Activated CD8-positive, alpha-beta memory T cell treated with anti-CD3 and anti-CD28 coated beads, Interleukin-2, amount 10 ng/mL, durations not matched to agents 7 days and 5 days (primary cell): ENCODE measurements at regions not wholly inside any gene's neighbourhood (a gene's known extent, or its start where the extent isn't known, plus 50 kb on each side); places are given as distances from the start of the nearest gene placed in this dataset.
"Not testable (repeated sequence)": the region's sequence is repeated elsewhere in the genome, so short reads cannot be mapped to it uniquely, and the experiment has no call there.

ENCODE experiments used
- ATAC-seq: fragments of 150-1000 bp; cut with Tn5 transposase; one replicate; pipeline ENCODE4 v1.10.0; 2021; ENCODE audit warnings: moderate library complexity
- CTCF ChIA-PET: fragments of 350-600 bp; sonication (Branson Sonifier 250); formaldehyde crosslinking; loops from one replicate; lab custom pipeline; 2021; ENCODE audit warnings: antibody characterized with exemption; lab: Charles Lee
- DNase-seq: peaks from one replicate; pipeline ENCODE4 v3.0.0-alpha.2; 2020
- H3K27ac Mint-ChIP-seq: one replicate; pipeline ENCODE4 v1.8.0; 2021; ENCODE audit warnings: mild to moderate bottlenecking, mixed read lengths
- H3K27me3 Mint-ChIP-seq: one replicate; pipeline ENCODE4 v1.8.0; 2021; ENCODE audit warnings: mixed read lengths
- H3K36me3 Mint-ChIP-seq: one replicate; pipeline ENCODE4 v1.8.0; 2021; ENCODE audit warnings: mild to moderate bottlenecking, mixed read lengths
- H3K4me1 Mint-ChIP-seq: one replicate; pipeline ENCODE4 v1.8.0; 2021; ENCODE audit warnings: mixed read lengths
- H3K4me3 Mint-ChIP-seq: one replicate; pipeline ENCODE4 v1.8.0; 2021; ENCODE audit warnings: mild to moderate bottlenecking, moderate library complexity, mixed read lengths
- H3K9me3 Mint-ChIP-seq: one replicate; pipeline ENCODE4 v1.8.0; 2022; ENCODE audit warnings: low read depth, mixed read lengths

DNA sequence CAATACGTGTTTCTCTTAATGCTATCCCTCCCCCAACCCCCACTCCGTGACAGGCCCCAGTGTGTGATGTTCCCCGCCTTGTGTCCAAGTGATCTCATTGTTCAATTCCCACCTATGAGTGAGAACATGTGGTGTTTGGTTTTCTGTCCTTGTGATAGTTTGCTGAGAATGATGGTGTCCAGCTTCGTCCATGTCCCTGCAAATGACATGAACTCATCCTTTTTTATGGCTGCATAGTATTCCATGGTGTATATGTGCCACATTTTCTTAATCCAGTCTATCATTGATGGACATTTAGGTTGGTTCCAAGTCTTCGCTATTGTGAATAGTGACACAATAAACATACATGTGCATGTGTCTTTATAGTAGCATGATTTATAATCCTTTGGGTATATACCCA, 52.5 kb downstream of the KIAA0408 start:
- H3K36me3 Mint-ChIP-seq, ATAC-seq, H3K4me3 Mint-ChIP-seq, H3K27me3 Mint-ChIP-seq, H3K27ac Mint-ChIP-seq, DNase-seq, H3K9me3 Mint-ChIP-seq, CTCF ChIA-PET: not testable (repeated sequence)
- H3K4me1 Mint-ChIP-seq, result peaks cover 11% of the 10 kb centered on the region

DNA sequence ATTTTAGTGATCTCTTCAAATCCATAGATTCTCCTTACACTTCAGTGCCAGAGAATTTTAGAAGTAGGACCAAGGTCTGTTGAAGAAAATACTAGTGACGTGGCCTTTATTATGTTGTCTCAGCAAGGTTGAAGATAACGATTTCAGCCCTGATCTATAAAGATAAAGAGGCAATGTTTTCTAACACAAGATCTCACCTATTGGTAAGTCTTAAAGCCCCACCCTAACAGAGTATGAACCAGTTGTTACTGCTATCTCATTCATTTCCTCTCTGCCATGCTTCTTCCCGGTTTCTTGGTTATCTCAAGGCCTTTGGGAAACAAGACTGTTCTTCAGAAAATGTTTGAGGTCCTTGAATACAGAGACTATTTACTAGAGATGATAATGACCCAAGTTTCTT, 53.1 kb downstream of the KIAA0408 start:
- no peak for ATAC-seq
- peaks cover 11% of the 10 kb centered on the region for H3K4me1 Mint-ChIP-seq

DNA sequence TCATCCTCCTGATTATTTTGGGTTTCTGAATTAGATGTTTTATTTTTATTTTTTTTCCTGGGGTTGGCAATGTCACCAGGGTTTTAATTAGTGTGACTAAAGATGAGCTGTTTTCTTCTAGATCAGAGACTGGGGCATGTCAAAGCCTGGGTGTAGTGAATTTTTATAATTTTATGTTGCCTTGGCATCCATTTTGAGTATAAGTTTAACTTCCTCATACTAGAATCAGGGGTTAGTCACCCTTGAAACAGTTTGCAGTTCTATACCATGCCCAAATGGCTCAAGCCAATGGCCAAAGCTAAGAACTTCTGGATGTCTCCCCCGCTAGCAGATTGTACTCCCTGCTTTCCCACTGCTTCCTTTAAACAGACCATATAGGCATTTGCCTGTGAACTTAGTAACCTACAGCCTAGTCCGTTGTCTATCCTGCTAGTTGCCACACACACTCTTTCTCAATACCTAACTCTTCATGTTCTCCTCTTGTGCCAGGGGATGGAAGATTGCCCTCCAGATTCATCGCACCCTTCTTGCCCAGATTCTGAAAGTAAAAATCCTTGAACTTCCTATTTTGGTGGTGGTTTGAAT, 54.5 kb downstream of the KIAA0408 start:
- CTCF ChIA-PET, result no interaction called here
- ATAC-seq, result no peak

More for the DNA sequence above, 53.1 kb downstream of the KIAA0408 start:
- CTCF ChIA-PET, result no interaction called here
- Mint-ChIP-seq H3K4me3 (no peak overlapping the region), H3K27ac (no peak overlapping the region), H3K36me3 (peaks cover 3% of the 10 kb centered on the region), H3K9me3 (peaks cover 2% of the 10 kb centered on the region), H3K27me3 (peaks cover 6% of the 10 kb centered on the region)
- no peak for DNase-seq

DNA sequence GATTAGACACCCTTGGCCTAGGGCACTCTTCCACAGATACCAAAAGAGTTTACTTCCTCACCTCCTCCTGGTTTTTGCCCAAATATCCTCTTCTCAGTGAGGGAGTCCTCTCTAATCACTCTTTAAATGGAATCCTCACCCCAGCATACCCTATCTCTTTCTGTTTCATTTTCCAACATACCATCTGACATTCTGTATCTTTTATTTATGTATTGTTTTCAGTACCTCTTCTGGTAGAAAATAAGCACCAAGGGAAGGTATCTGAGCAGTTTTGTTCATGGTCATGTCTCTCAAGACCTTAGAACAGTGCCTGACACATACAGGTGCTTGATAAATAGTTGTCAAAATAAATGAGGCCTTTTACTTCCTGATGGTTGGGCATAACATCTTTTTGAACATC, 55.1 kb downstream of the KIAA0408 start:
- Mint-ChIP-seq H3K36me3 (peaks cover 3% of the 10 kb centered on the region), H3K27me3 (no peaks in the 10 kb centered on the region), H3K4me1 (peaks cover 11% of the 10 kb centered on the region), H3K27ac (no peak overlapping the region), H3K9me3 (no peaks in the 10 kb centered on the region), H3K4me3 (no peak overlapping the region)
- CTCF ChIA-PET, result no interaction called here
- DNase-seq, result no peak
- ATAC-seq, result no peak

More for the DNA sequence above, 54.5 kb downstream of the KIAA0408 start:
- Mint-ChIP-seq H3K4me3 (no peak overlapping the region), H3K9me3 (no peaks in the 10 kb centered on the region), H3K27ac (no peak overlapping the region), H3K4me1 (peaks cover 11% of the 10 kb centered on the region), H3K36me3 (peaks cover 3% of the 10 kb centered on the region), H3K27me3 (peaks cover 4% of the 10 kb centered on the region)
- no peak for DNase-seq

DNA sequence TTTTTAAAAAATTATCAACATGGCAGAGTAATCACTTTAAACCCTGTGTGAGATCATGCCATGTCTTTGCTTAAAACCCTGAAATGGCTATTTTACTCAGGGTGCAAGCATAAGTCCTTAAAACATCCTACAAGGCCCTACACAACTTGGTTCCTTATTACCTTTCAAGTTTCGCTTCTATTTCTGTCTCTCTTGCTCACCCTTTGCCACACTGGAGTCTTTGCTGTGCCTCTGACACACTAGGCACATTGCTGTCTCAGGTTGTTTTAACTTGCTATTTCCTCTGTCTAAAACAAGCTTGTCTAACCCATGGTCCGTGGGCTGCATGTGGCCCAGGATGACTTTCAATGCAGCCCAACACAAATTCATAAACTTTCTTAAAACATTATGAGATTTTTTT, 55.6 kb downstream of the KIAA0408 start:
- DNase-seq (no peak), ATAC-seq (no peak)
- H3K4me3 Mint-ChIP-seq, result no peak overlapping the region
- no peak overlapping the region for H3K27ac Mint-ChIP-seq
- H3K36me3 Mint-ChIP-seq, result peaks cover 3% of the 10 kb centered on the region
- H3K4me1 Mint-ChIP-seq, result peaks cover 11% of the 10 kb centered on the region
- CTCF ChIA-PET, result no interaction called here
- no peaks in the 10 kb centered on the region for H3K27me3 Mint-ChIP-seq
- H3K9me3 Mint-ChIP-seq, result no peaks in the 10 kb centered on the region

DNA sequence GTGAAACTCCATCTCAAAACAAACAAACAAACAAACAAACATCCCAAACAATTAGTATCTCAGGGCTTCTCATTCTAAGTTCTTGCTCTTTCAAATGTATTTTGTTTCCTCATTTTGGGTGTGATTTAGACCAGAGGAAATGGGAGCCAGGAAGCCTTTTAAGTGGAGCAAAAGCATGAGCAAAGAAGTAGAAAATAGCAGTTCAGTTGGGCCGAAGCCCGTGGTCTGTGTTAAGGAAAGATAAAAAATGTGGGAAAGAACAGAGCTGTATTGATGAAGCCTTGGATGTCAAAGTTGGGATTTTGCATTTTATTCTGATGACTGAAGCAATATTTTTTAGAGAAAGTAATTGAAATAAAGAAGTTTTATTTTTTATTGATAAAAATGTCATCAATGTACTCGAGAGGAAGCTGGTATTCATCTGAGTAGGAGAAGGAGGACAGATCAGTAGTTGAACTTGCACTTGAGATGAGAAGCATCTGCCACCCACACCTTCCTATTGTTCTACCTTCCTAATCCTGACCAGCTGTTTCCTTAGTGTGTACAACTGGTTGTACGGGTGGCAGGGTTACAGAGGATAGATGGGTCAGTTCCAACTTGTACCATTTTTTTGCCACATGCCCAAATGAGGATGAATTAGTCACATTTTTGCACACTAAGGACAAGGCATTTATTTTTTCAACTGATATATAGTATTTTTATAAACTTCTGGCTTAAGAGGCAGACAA, 56.1 kb downstream of the KIAA0408 start:
- Mint-ChIP-seq H3K9me3 (no peaks in the 10 kb centered on the region), H3K4me3 (no peak overlapping the region), H3K4me1 (peaks cover 11% of the 10 kb centered on the region), H3K27me3 (no peaks in the 10 kb centered on the region), H3K27ac (no peak overlapping the region), H3K36me3 (peaks cover 3% of the 10 kb centered on the region)
- no peak for DNase-seq
- CTCF ChIA-PET, result no interaction called here
- no peak for ATAC-seq

DNA sequence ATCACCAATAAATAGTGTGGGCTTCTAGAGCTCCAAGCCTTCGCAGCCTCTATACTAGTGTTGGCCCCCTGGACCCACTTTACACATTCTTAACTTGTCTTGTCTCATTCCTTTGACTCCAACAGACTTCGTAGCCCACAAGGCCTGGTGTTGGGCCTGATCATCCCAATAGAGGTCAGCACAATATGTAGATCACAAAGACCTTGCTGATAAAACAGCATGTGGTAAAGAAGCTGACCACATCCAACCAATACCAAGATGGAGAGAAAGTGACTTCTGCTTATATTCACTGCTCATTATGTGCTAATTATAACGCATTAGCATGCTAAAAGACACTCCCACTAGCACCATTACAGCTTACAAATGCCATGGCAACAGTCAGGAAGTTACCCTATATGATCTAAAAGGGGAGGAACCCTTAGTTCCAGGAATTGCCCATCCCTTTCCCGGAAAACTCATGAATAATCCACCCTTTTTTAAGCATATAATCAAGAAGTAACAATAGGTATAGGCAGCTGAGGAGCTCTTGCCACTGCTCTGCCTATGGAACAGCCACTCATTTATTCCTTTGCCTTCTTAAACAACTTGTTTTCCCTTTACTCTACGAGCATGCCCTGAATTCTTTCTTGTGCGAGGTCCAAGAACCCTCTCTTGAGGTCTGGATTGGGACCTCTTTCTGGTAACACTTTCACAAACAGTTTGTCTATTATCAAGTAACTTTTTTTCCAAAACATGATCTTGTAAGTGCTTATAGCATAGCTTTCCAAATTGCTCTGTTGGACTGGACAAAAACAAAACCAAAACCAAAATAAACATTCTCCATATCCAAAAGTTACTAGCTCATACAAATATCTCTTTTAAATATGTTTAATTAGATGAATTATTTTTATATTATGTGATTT, 54.6 kb upstream of the ECHDC1 start:
- no peak for DNase-seq
- CTCF ChIA-PET, result interaction anchor here (1.7 kb wide), 1 partner anchor 15 kb away, joined by 4 read pairs; no protein-coding TSS in a partner anchor
- no peak overlapping the region for H3K4me3 Mint-ChIP-seq

DNA sequence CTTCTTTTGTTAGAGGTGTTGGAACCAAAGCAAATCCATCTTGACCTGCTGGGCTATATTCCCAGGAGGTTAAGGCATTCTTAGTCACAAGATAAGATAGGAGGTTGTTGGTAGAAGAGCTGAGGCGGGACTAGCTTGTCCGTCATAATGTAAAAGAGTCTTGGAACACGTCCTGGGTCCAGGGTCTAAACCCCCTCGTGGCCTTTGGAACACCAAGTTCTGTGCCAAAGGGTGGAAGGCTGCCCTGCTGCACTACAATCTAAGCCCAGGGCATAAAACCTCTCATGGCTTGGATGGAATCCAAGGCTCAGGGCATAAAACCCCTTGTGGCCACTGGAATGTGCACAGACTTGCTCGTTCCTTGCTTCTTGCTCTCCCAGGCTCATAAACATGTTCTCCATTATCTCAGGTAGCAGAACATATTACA, 53.8 kb upstream of the ECHDC1 start:
- H3K27ac Mint-ChIP-seq, H3K36me3 Mint-ChIP-seq, CTCF ChIA-PET, ATAC-seq, H3K4me1 Mint-ChIP-seq, DNase-seq, H3K27me3 Mint-ChIP-seq, H3K4me3 Mint-ChIP-seq, H3K9me3 Mint-ChIP-seq: not testable (repeated sequence)

More for the DNA sequence above, 54.6 kb upstream of the ECHDC1 start:
- no peaks in the 10 kb centered on the region for H3K27me3 Mint-ChIP-seq
- H3K36me3 Mint-ChIP-seq, result no peaks in the 10 kb centered on the region
- H3K27ac Mint-ChIP-seq, result no peak overlapping the region
- ATAC-seq, result no peak
- H3K4me1 Mint-ChIP-seq, result peaks cover 2% of the 10 kb centered on the region
- no peaks in the 10 kb centered on the region for H3K9me3 Mint-ChIP-seq
